ENCODE measurements at regions not wholly inside any gene's neighbourhood (a gene's known extent, or its start where the extent isn't known, plus 50 kb on each side); places are given as distances from the start of the nearest gene placed in this dataset.
"Not testable (repeated sequence)": the region's sequence is repeated elsewhere in the genome, so short reads cannot be mapped to it uniquely, and the experiment has no call there.

- not testable (repeated sequence) for TF ChIP-seq CTCF (IDR thresholded peaks at IDR 0.05; ENCODE audit: low read depth, low read length, missing input control); REST (IDR thresholded peaks at IDR 0.05); RAD21 (IDR thresholded peaks at IDR 0.05)
Measured at GRCh38 chr2:125660369-125660768, 995.6 kb upstream of the GYPC start.
